DND-41 (cell line): ENCODE measurements at regions not wholly inside any gene's neighbourhood (a gene's known extent, or its start where the extent isn't known, plus 50 kb on each side); places are given as distances from the start of the nearest gene placed in this dataset.

Experiments
- CTCF ChIP-seq: IDR thresholded peaks from 2 replicates; pipeline ENCODE4 v1.5.1; 2012; ENCODE audit warnings: borderline replicate concordance, low read length, moderate library complexity, mild to moderate bottlenecking; ENCODE audit not compliant: poor library complexity, severe bottlenecking; ENCODE audit errors: extremely low read depth
- EZH2 ChIP-seq: IDR thresholded peaks from 3 replicates; pipeline ENCODE4 v1.6.1; 2012; ENCODE audit warnings: borderline replicate concordance, low read depth, mild to moderate bottlenecking, moderate library complexity, low read length, inconsistent platforms; ENCODE audit not compliant: severe bottlenecking

- TF ChIP-seq EZH2: no peak
- TF ChIP-seq CTCF: no peak
Measured at GRCh38 chrY:8888371-8888770, 448.9 kb upstream of the TSPY4 start.
